ENCODE measurements at regions not wholly inside any gene's neighbourhood (a gene's known extent, or its start where the extent isn't known, plus 50 kb on each side); places are given as distances from the start of the nearest gene placed in this dataset.

GRCh38 chr11:128328955-128329551 lies 258.3 kb downstream of the ETS1 start:
- Mint-ChIP-seq H3K4me1 (ENCODE audit: unreplicated experiment) (peaks cover 3% of the 10 kb centered on the region), H3K9me3 (ENCODE audit: unreplicated experiment) (no peaks in the 10 kb centered on the region), H3K27ac (ENCODE audit: unreplicated experiment) (no peak overlapping the region), H3K36me3 (ENCODE audit: unreplicated experiment) (no peaks in the 10 kb centered on the region), H3K4me3 (ENCODE audit: unreplicated experiment) (no peak overlapping the region), H3K27me3 (ENCODE audit: unreplicated experiment) (no peaks in the 10 kb centered on the region)
- DNase-seq (ENCODE audit: extremely low spot score, unreplicated experiment) = no peak
- TF ChIP-seq, protein P1, sequence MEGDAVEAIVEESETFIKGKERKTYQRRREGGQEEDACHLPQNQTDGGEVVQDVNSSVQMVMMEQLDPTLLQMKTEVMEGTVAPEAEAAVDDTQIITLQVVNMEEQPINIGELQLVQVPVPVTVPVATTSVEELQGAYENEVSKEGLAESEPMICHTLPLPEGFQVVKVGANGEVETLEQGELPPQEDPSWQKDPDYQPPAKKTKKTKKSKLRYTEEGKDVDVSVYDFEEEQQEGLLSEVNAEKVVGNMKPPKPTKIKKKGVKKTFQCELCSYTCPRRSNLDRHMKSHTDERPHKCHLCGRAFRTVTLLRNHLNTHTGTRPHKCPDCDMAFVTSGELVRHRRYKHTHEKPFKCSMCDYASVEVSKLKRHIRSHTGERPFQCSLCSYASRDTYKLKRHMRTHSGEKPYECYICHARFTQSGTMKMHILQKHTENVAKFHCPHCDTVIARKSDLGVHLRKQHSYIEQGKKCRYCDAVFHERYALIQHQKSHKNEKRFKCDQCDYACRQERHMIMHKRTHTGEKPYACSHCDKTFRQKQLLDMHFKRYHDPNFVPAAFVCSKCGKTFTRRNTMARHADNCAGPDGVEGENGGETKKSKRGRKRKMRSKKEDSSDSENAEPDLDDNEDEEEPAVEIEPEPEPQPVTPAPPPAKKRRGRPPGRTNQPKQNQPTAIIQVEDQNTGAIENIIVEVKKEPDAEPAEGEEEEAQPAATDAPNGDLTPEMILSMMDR (IDR thresholded peaks at IDR 0.05) = no peak

- no peak overlapping the region for H3K27ac Mint-ChIP-seq (ENCODE audit: unreplicated experiment)
- H3K9me3 Mint-ChIP-seq (ENCODE audit: unreplicated experiment) = no peaks in the 10 kb centered on the region
Measured at GRCh38 chr11:128327274-128327673, 260.1 kb downstream of the ETS1 start.

DNA sequence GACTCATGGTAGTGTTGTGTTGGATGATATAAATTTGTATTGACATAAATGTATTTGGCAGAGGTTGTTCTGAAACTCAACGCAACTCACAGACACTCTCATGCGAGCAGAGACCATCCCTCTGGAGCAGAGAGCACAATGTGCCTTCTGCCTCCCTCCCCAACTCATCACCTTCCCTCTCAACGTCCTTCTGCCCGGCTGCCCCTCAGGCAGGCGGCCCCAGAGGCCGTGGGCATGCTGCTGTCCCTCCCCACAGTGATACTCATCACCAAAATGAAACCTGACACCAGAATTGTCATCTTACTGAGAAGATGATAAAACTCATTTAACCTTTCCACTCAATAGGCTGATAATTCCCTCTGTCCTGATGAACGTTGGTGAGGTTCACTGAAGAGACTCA lies 260.6 kb downstream of the ETS1 start:
- no peaks in the 10 kb centered on the region for H3K36me3 Mint-ChIP-seq (ENCODE audit: unreplicated experiment)
- H3K27ac Mint-ChIP-seq (ENCODE audit: unreplicated experiment) = no peak overlapping the region
- H3K9me3 Mint-ChIP-seq (ENCODE audit: unreplicated experiment) = no peaks in the 10 kb centered on the region
- TF ChIP-seq, protein P1 (IDR thresholded peaks at IDR 0.05) = no peak
- no peaks in the 10 kb centered on the region for H3K27me3 Mint-ChIP-seq (ENCODE audit: unreplicated experiment)
- DNase-seq (ENCODE audit: extremely low spot score, unreplicated experiment) = no peak
- peaks cover 3% of the 10 kb centered on the region for H3K4me1 Mint-ChIP-seq (ENCODE audit: unreplicated experiment)
- no peak overlapping the region for H3K4me3 Mint-ChIP-seq (ENCODE audit: unreplicated experiment)

More at GRCh38 chr11:128327274-128327673, 260.1 kb downstream of the ETS1 start:
- Mint-ChIP-seq H3K4me1 (ENCODE audit: unreplicated experiment) (peaks cover 3% of the 10 kb centered on the region), H3K27me3 (ENCODE audit: unreplicated experiment) (no peaks in the 10 kb centered on the region), H3K36me3 (ENCODE audit: unreplicated experiment) (no peaks in the 10 kb centered on the region), H3K4me3 (ENCODE audit: unreplicated experiment) (no peak overlapping the region)
- DNase-seq (ENCODE audit: extremely low spot score, unreplicated experiment) = no peak
- TF ChIP-seq, protein P1 (IDR thresholded peaks at IDR 0.05) = no peak

DNA sequence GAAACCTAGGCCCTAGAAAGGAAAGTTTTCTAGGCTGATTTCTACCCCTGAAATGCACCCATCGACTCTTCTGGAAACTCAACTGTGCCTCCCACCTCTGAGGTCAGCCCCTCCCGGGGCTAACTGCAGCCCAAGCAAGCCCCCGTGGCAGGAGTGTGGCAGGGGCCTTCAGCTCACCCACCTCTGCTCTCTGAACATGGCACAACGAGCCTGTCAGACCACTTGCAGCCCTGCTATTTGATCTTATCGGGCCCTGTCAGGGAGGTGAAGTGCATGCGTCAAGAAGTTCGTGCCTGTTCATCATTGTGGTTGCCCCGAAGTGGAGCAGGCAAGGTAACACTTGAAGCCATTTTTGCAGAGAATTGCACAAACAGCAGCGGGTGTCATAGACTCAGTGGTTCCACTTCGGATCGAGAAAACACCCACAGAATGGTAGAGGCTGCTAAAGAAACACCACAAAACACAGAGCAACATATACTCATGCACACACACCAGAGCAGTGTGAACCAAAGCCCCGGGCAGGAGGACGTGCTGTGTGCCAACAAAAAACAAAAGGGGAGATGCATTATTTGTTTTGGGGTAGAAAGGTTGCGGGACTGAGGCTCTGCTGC lies 262.7 kb downstream of the ETS1 start:
- no peak for DNase-seq (ENCODE audit: extremely low spot score, unreplicated experiment)
- TF ChIP-seq, protein P1 (IDR thresholded peaks at IDR 0.05) = no peak
- Mint-ChIP-seq H3K27me3 (ENCODE audit: unreplicated experiment) (no peaks in the 10 kb centered on the region), H3K4me1 (ENCODE audit: unreplicated experiment) (no peaks in the 10 kb centered on the region), H3K4me3 (ENCODE audit: unreplicated experiment) (no peak overlapping the region), H3K36me3 (ENCODE audit: unreplicated experiment) (no peaks in the 10 kb centered on the region), H3K9me3 (ENCODE audit: unreplicated experiment) (no peaks in the 10 kb centered on the region), H3K27ac (ENCODE audit: unreplicated experiment) (no peak overlapping the region)

DNA sequence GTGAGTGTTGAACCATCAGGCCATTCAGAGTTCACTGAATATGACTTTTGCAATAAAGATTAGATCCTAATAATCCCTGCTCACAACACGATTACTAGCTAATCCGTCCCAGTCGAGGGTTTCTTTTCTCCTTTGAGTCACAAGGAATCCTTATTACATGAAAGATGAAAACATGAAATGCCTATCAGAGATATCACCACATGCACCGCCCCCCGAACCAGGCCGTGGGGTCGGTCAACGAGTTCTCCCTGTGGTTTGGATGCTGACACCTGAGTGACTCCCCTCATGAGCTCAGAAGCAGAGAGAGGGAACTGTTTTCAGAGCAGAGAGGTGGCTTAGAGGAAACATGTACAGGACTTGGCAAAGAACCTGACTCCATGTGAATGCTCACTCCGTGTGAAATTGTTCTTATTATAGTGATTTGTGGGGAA lies 263.3 kb downstream of the ETS1 start:
- H3K4me1 Mint-ChIP-seq (ENCODE audit: unreplicated experiment) = no peaks in the 10 kb centered on the region
- no peak overlapping the region for H3K27ac Mint-ChIP-seq (ENCODE audit: unreplicated experiment)
- H3K9me3 Mint-ChIP-seq (ENCODE audit: unreplicated experiment) = no peaks in the 10 kb centered on the region
- no peaks in the 10 kb centered on the region for H3K36me3 Mint-ChIP-seq (ENCODE audit: unreplicated experiment)
- no peaks in the 10 kb centered on the region for H3K27me3 Mint-ChIP-seq (ENCODE audit: unreplicated experiment)
- TF ChIP-seq, protein P1 (IDR thresholded peaks at IDR 0.05) = no peak
- no peak overlapping the region for H3K4me3 Mint-ChIP-seq (ENCODE audit: unreplicated experiment)
- no peak for DNase-seq (ENCODE audit: extremely low spot score, unreplicated experiment)

Data from osteocyte (in vitro differentiated cells).